Psoas muscle (tissue), 7 donors: ENCODE measurements at regions not wholly inside any gene's neighbourhood (a gene's known extent, or its start where the extent isn't known, plus 50 kb on each side); places are given as distances from the start of the nearest gene placed in this dataset.

Source experiments
- ATAC-seq, 4 donors: fragments of 200-7000 bp; cut with Tn5 transposase; one replicate each; pipeline ENCODE4 v1.9.1; 2020; ENCODE audit warnings: moderate library complexity in 3 of 4, mild to moderate bottlenecking in 2 of 4
- DNase-seq, 2 donors: peaks; one replicate each; pipeline ENCODE4 v3.0.0-alpha.2; 2020
- H3K27ac ChIP-seq: fragments of 200-600 bp; one replicate; pipeline ENCODE4 v1.8.0; 2022
- H3K27me3 ChIP-seq, 3 donors: fragments of 200-600 bp in 1 of 3; one replicate each; pipeline versions ENCODE4 v1.6.1 to v1.8.0; 2013 to 2022; ENCODE audit warnings: low read length in 2 of 3, mild to moderate bottlenecking in 2 of 3, moderate library complexity in 1 of 3; ENCODE audit not compliant: insufficient read depth in 3 of 3
- H3K36me3 ChIP-seq, 2 donors: fragments of 200-600 bp in 1 of 2; one replicate each; pipeline versions ENCODE4 v1.6.1 to v1.8.0; 2013 to 2022; ENCODE audit warnings: low read depth in 1 of 2, mild to moderate bottlenecking in 1 of 2, moderate library complexity in 1 of 2; ENCODE audit not compliant: insufficient read depth in 1 of 2
- H3K4me1 ChIP-seq: fragments of 200-600 bp; one replicate; pipeline ENCODE4 v1.8.0; 2022
- H3K4me3 ChIP-seq: fragments of 200-600 bp; one replicate; pipeline ENCODE4 v1.8.0; 2022; ENCODE audit warnings: mild to moderate bottlenecking
- H3K9me3 ChIP-seq: fragments of 200-600 bp; one replicate; pipeline ENCODE4 v1.8.0; 2022
- CTCF ChIP-seq: fragments of 200-600 bp; IDR thresholded peaks from one replicate; pipeline ENCODE4 v1.8.0; 2022; ENCODE audit warnings: antibody characterized with exemption
- WGBS, 3 donors: extraction: QIAGEN DNeasy Blood & Tissue Kit; methylation state at CpG; one replicate each; pipeline versions ENCODE4 v1.1.6 to v1.1.7; 2013; 5-methylcytosine and 5-hydroxymethylcytosine counted together
- intact Hi-C, 2 donors: fragments of 100-400 bp; cut with DNase I; formaldehyde crosslinking; loops; one replicate each; pipeline versions ENCODE4 v1.11.0 to v1.14.2; 2022
- donor health status: healthy with polysubstance abuse.
- donor health status: DM: no; HTN: no; CAD: no; lungs with moderate emphysema.
- donor health status: Bipolar disorder and iron deficiency.
- donor health status: healthy.
- donor health status: DM: yes; HTN: yes; CAD: no.
- donor health status: DM: no; HTN: no; CAD: no.
- donor health status: DM: yes; HTN: yes; CAD: no.

- peaks cover 0 to 3% (median 0%) of the 10 kb centered on the region in 3 donors for H3K27me3 ChIP-seq
- WGBS, 3 donors, result 79 to 89% (median 81%) methylated on average over 6 of the region's 6 CpGs
- TF ChIP-seq CTCF, result no peak
- ATAC-seq (no peak), DNase-seq (no peak)
- no peak overlapping the region for H3K4me3 ChIP-seq
- H3K4me1 ChIP-seq, result no peaks in the 10 kb centered on the region
- intact Hi-C loops, result no loop called here
- no peaks in the 10 kb centered on the region for H3K9me3 ChIP-seq
- no peak overlapping the region for H3K27ac ChIP-seq
- H3K36me3 ChIP-seq, result no peaks in the 10 kb centered on the region
These were observed 257.0 kb upstream of the ADGRL2 start for GRCh38 chr1:81543764-81544163.

- DNase-seq, result no peak
- intact Hi-C loops, result no loop called here
- peaks cover 0 to 3% (median 0%) of the 10 kb centered on the region in 3 donors for H3K27me3 ChIP-seq
- no peaks in the 10 kb centered on the region for H3K4me1 ChIP-seq
- no peak for TF ChIP-seq CTCF
- 74 to 78% (median 76%) methylated on average over 5 of the region's 5 CpGs for WGBS, 3 donors
- no peak overlapping the region for H3K4me3 ChIP-seq
- no peaks in the 10 kb centered on the region for H3K36me3 ChIP-seq
- ATAC-seq, result no peak
- H3K27ac ChIP-seq, result no peak overlapping the region
- H3K9me3 ChIP-seq, result no peaks in the 10 kb centered on the region
These were observed 258.5 kb upstream of the ADGRL2 start for GRCh38 chr1:81542196-81542595.

GRCh38 chr1:81540216-81540615 is 260.5 kb upstream of the ADGRL2 start:
- Histone ChIP-seq H3K4me3 (no peak overlapping the region), H3K36me3 (no peaks in the 10 kb centered on the region), H3K9me3 (no peaks in the 10 kb centered on the region), H3K27me3 (peaks cover 0 to 3% (median 0%) of the 10 kb centered on the region in 3 donors), H3K4me1 (no peaks in the 10 kb centered on the region), H3K27ac (no peak overlapping the region)
- ATAC-seq (no peak), DNase-seq (no peak)
- no peak for TF ChIP-seq CTCF
- intact Hi-C loops, result no loop called here

GRCh38 chr1:81529014-81529413 is 271.7 kb upstream of the ADGRL2 start:
- DNase-seq (no peak), ATAC-seq (no peak)
- no peaks in the 10 kb centered on the region for H3K9me3 ChIP-seq
- intact Hi-C loops, result no loop called here
- H3K4me1 ChIP-seq, result no peaks in the 10 kb centered on the region
- no peak overlapping the region for H3K4me3 ChIP-seq
- no peak overlapping the region for H3K27ac ChIP-seq
- no peaks in the 10 kb centered on the region for H3K27me3 ChIP-seq
- H3K36me3 ChIP-seq, result no peaks in the 10 kb centered on the region
- no peak for TF ChIP-seq CTCF
- 45 to 58% (median 57%) methylated on average over 3 of the region's 3 CpGs for WGBS, 3 donors

GRCh38 chr1:81525085-81525484 is 275.6 kb upstream of the ADGRL2 start:
- no peak for ATAC-seq

More at GRCh38 chr1:81525085-81525484, 275.6 kb upstream of the ADGRL2 start:
- no peak overlapping the region for H3K27ac ChIP-seq
- H3K4me1 ChIP-seq, result no peaks in the 10 kb centered on the region
- H3K27me3 ChIP-seq, result no peaks in the 10 kb centered on the region
- DNase-seq, result no peak
- H3K9me3 ChIP-seq, result no peaks in the 10 kb centered on the region
- intact Hi-C loops, result no loop called here
- 68 to 79% (median 72%) methylated on average over 9 of the region's 9 CpGs for WGBS, 3 donors
- no peaks in the 10 kb centered on the region for H3K36me3 ChIP-seq
- TF ChIP-seq CTCF, result no peak
- no peak overlapping the region for H3K4me3 ChIP-seq
